ENCODE measurements at regions not wholly inside any gene's neighbourhood (a gene's known extent, or its start where the extent isn't known, plus 50 kb on each side); places are given as distances from the start of the nearest gene placed in this dataset.

DNA sequence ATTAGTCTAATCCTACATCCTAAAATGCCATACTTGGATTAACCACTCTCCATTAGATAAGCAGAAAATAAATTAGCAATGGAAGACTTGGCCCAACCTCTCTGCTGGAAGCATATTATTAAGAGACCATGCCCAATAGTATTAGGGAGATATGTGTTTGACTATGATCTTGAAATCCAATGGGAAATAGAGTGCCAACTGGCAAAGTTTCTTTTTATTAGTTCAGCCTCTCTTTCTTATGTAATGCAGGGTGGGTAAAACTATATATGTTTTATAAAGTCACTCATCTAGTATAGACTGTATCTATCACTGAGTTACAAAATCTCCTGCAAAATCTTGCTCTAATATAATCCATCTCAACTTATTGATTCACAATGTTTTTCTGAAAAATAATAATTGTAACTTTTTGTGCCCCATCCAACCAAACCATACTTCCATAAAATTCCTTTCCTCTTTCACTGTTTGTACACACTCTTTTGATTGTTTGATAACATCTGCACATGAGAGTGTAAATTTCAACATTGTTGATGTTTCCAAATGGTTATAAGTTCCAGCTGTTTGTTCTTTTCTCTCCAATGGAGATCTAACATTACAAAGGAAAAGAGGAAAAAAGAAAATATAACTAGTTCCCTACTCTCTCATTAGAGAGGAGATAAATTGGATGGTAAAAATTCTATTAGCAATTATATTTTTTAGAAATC is 408.1 kb upstream of the ADGRL2 start:
- Histone ChIP-seq H4K20me1 (ENCODE audit: insufficient read depth) (no peaks in the 10 kb centered on the region), H3K27me3 (replicated peaks; ENCODE audit: insufficient read depth) (no peaks in the 10 kb centered on the region), H3K9me2 (ENCODE audit: insufficient read depth) (no peaks in the 10 kb centered on the region), H3F3A (ENCODE audit: insufficient read depth) (no peaks in the 10 kb centered on the region), H2AFZ (no peak overlapping the region), H3K9me3 (ENCODE audit: low read depth) (no peaks in the 10 kb centered on the region), H3K79me2 (ENCODE audit: insufficient read depth) (no peaks in the 10 kb centered on the region), H3K4me3 (no peak overlapping the region), H3K4me2 (ENCODE audit: unreplicated experiment) (no peak overlapping the region), H3K4me1 (ENCODE audit: insufficient read depth) (no peaks in the 10 kb centered on the region), H3K9ac (no peak overlapping the region), H3K27ac (no peak overlapping the region), H3K36me3 (ENCODE audit: low read depth) (no peaks in the 10 kb centered on the region)
- no peak for DNase-seq
- in situ Hi-C loops (cut with MboI): no loop called here
- no peak for TF ChIP-seq EZH2phosphoT487 (IDR thresholded peaks at IDR 0.05; ENCODE audit: insufficient read depth, low read depth)
- no peak for TF ChIP-seq EZH2 (IDR thresholded peaks at IDR 0.05; ENCODE audit: insufficient read depth, poor library complexity, severe bottlenecking)

GRCh38 chr1:81391125-81391828 is 409.5 kb upstream of the ADGRL2 start:
- TF ChIP-seq EZH2phosphoT487 (IDR thresholded peaks at IDR 0.05; ENCODE audit: insufficient read depth, low read depth) (no peak), EZH2 (IDR thresholded peaks at IDR 0.05; ENCODE audit: insufficient read depth, poor library complexity, severe bottlenecking) (no peak)
- Histone ChIP-seq H3K4me1 (ENCODE audit: insufficient read depth) (no peaks in the 10 kb centered on the region), H2AFZ (no peak overlapping the region), H3F3A (ENCODE audit: insufficient read depth) (no peaks in the 10 kb centered on the region), H4K20me1 (ENCODE audit: insufficient read depth) (no peaks in the 10 kb centered on the region), H3K27ac (no peak overlapping the region), H3K79me2 (ENCODE audit: insufficient read depth) (no peaks in the 10 kb centered on the region), H3K9me3 (ENCODE audit: low read depth) (no peaks in the 10 kb centered on the region), H3K36me3 (ENCODE audit: low read depth) (no peaks in the 10 kb centered on the region), H3K4me2 (ENCODE audit: unreplicated experiment) (no peak overlapping the region), H3K9me2 (ENCODE audit: insufficient read depth) (no peaks in the 10 kb centered on the region), H3K4me3 (no peak overlapping the region), H3K9ac (no peak overlapping the region), H3K27me3 (replicated peaks; ENCODE audit: insufficient read depth) (no peaks in the 10 kb centered on the region)
- WGBS, 2 experiments (ENCODE audit: low coverage in 1 of 2, low lambda C conversion rate in 2 of 2, missing lambda C conversion rate in 2 of 2): 38 to 42% methylated on average over 4 of the region's 4 CpGs
- in situ Hi-C loops (cut with MboI): no loop called here
- DNase-seq: no peak

DNA sequence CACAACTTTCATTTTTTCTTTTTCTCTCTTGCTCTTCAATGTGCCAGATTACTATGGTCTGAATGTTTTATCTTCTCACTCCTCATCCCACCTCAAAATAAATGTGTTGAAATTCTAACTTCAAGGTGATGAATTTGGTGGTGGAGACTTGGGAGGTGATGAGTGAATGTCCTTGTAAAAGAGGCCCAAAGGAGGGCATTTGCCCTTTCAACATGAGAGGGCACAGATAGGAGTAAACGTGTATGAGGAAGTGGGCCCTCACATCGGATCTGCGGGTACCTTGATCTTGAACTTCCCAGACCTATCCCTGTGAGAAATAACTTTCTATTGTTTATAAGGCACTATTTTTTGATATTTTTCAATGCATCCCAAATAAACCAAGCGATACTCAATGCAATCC is 412.3 kb upstream of the ADGRL2 start:
- Histone ChIP-seq H3K4me2 (ENCODE audit: unreplicated experiment) (no peak overlapping the region), H2AFZ (no peak overlapping the region), H3K4me3 (no peak overlapping the region), H3K79me2 (ENCODE audit: insufficient read depth) (no peaks in the 10 kb centered on the region), H3K36me3 (ENCODE audit: low read depth) (no peaks in the 10 kb centered on the region), H3K27ac (no peak overlapping the region), H3K27me3 (replicated peaks; ENCODE audit: insufficient read depth) (no peaks in the 10 kb centered on the region), H3K9ac (no peak overlapping the region), H4K20me1 (ENCODE audit: insufficient read depth) (no peaks in the 10 kb centered on the region), H3K4me1 (ENCODE audit: insufficient read depth) (no peaks in the 10 kb centered on the region), H3F3A (ENCODE audit: insufficient read depth) (no peaks in the 10 kb centered on the region), H3K9me2 (ENCODE audit: insufficient read depth) (no peaks in the 10 kb centered on the region), H3K9me3 (ENCODE audit: low read depth) (no peaks in the 10 kb centered on the region)
- in situ Hi-C loops (cut with MboI): no loop called here
- TF ChIP-seq EZH2 (IDR thresholded peaks at IDR 0.05; ENCODE audit: insufficient read depth, poor library complexity, severe bottlenecking) (no peak), EZH2phosphoT487 (IDR thresholded peaks at IDR 0.05; ENCODE audit: insufficient read depth, low read depth) (no peak)
- WGBS, 2 experiments (ENCODE audit: low coverage in 1 of 2, low lambda C conversion rate in 2 of 2, missing lambda C conversion rate in 2 of 2): 69 to 79% methylated on average over 4 of the region's 4 CpGs
- no peak for DNase-seq

- TF ChIP-seq EZH2 (IDR thresholded peaks at IDR 0.05; ENCODE audit: insufficient read depth, poor library complexity, severe bottlenecking): no peak
- no peak for TF ChIP-seq EZH2phosphoT487 (IDR thresholded peaks at IDR 0.05; ENCODE audit: insufficient read depth, low read depth)
- WGBS, 2 experiments (ENCODE audit: low coverage in 1 of 2, low lambda C conversion rate in 2 of 2, missing lambda C conversion rate in 2 of 2): 33 to 35% methylated on average over 4 of the region's 4 CpGs
- no peaks in the 10 kb centered on the region for H3F3A ChIP-seq (ENCODE audit: insufficient read depth)
- no peak overlapping the region for H3K4me3 ChIP-seq
- no peaks in the 10 kb centered on the region for H3K27me3 ChIP-seq (replicated peaks; ENCODE audit: insufficient read depth)
- H3K36me3 ChIP-seq (ENCODE audit: low read depth): no peaks in the 10 kb centered on the region
- no peaks in the 10 kb centered on the region for H3K79me2 ChIP-seq (ENCODE audit: insufficient read depth)
- in situ Hi-C loops (cut with MboI): no loop called here
- no peaks in the 10 kb centered on the region for H3K9me3 ChIP-seq (ENCODE audit: low read depth)
- H3K4me1 ChIP-seq (ENCODE audit: insufficient read depth): no peaks in the 10 kb centered on the region
- no peak for DNase-seq
- H3K4me2 ChIP-seq (ENCODE audit: unreplicated experiment): no peak overlapping the region
- H2AFZ ChIP-seq: no peak overlapping the region
- H3K27ac ChIP-seq: no peak overlapping the region
- no peaks in the 10 kb centered on the region for H4K20me1 ChIP-seq (ENCODE audit: insufficient read depth)
- no peak overlapping the region for H3K9ac ChIP-seq
- H3K9me2 ChIP-seq (ENCODE audit: insufficient read depth): no peaks in the 10 kb centered on the region
Observed at GRCh38 chr1:81387446-81387845, 413.3 kb upstream of the ADGRL2 start.

Measured in GM23248 (cell line).